ENCODE measurements at regions not wholly inside any gene's neighbourhood (a gene's known extent, or its start where the extent isn't known, plus 50 kb on each side); places are given as distances from the start of the nearest gene placed in this dataset.
"Not testable (repeated sequence)": the region's sequence is repeated elsewhere in the genome, so short reads cannot be mapped to it uniquely, and the experiment has no call there.

GRCh38 chr17:13864521-13864920, 204.8 kb upstream of the COX10 start:
- no peak for DNase-seq

GRCh38 chr17:13865650-13866049, 203.7 kb upstream of the COX10 start:
- no peak for DNase-seq

- no peak for DNase-seq
Measured at GRCh38 chr17:13869331-13869940, 199.9 kb upstream of the COX10 start.

- DNase-seq, result no peak
Measured at GRCh38 chr17:13871261-13871660, 198.0 kb upstream of the COX10 start.

- DNase-seq, result no peak
Measured at GRCh38 chr17:13874134-13874533, 195.2 kb upstream of the COX10 start.

GRCh38 chr17:13874817-13875216, 194.5 kb upstream of the COX10 start:
- no peak for DNase-seq

- DNase-seq, result no peak
Measured at GRCh38 chr17:13879961-13880466, 189.3 kb upstream of the COX10 start.

- no peak for DNase-seq
Measured at GRCh38 chr17:13883659-13884058, 185.6 kb upstream of the COX10 start.

- DNase-seq, result no peak
Measured at GRCh38 chr17:13884347-13884746, 185.0 kb upstream of the COX10 start.

- DNase-seq, result no peak
Measured at GRCh38 chr17:13885550-13885949, 183.8 kb upstream of the COX10 start.

GRCh38 chr17:13885953-13886889, 183.1 kb upstream of the COX10 start:
- no peak for DNase-seq

GRCh38 chr17:13888056-13888609, 181.2 kb upstream of the COX10 start:
- peak in 8 of 56 donors; percentile 2 to 28 (median 6) for DNase-seq

- not testable (repeated sequence) for DNase-seq
Measured at GRCh38 chr17:13908971-13909370, 160.3 kb upstream of the COX10 start.

GRCh38 chr17:13909901-13910519, 159.3 kb upstream of the COX10 start:
- DNase-seq, result no peak

GRCh38 chr17:13917634-13918033, 151.7 kb upstream of the COX10 start:
- DNase-seq, result no peak

- DNase-seq, result no peak
Measured at GRCh38 chr17:13918247-13918646, 151.1 kb upstream of the COX10 start.

GRCh38 chr17:13919818-13920217, 149.5 kb upstream of the COX10 start:
- no peak for DNase-seq

GRCh38 chr17:13920413-13920812, 148.9 kb upstream of the COX10 start:
- no peak for DNase-seq

- no peak for DNase-seq
Measured at GRCh38 chr17:13921841-13922776, 147.2 kb upstream of the COX10 start.

GRCh38 chr17:13922885-13923284, 146.4 kb upstream of the COX10 start:
- DNase-seq, result no peak

GRCh38 chr17:13925579-13925978, 143.7 kb upstream of the COX10 start:
- DNase-seq, result no peak

All from amygdala (tissue), 56 donors.